ENCODE measurements at regions not wholly inside any gene's neighbourhood (a gene's known extent, or its start where the extent isn't known, plus 50 kb on each side); places are given as distances from the start of the nearest gene placed in this dataset.
"Not testable (repeated sequence)": the region's sequence is repeated elsewhere in the genome, so short reads cannot be mapped to it uniquely, and the experiment has no call there.

DNA sequence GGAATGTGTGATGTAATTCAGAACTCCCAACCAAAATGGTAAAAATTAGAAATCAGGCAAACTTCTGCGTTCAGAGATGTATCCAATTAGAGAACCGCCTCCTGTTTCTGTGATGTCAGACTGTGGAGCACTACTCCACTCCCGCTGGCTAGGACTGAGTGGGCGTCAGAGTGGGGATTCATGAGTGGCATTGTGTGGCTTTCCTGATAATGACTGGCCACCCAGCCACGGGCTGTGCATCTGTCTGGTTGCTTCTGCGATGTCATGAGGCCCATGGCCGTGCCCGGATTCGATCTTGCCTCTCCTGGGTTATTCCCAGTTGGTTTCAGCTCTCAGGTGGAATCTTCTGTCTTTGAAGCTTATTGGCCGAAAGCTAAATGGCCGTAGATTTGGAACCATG lies 87.1 kb upstream of the KCNA1 start:
- no peak for DNase-seq

DNA sequence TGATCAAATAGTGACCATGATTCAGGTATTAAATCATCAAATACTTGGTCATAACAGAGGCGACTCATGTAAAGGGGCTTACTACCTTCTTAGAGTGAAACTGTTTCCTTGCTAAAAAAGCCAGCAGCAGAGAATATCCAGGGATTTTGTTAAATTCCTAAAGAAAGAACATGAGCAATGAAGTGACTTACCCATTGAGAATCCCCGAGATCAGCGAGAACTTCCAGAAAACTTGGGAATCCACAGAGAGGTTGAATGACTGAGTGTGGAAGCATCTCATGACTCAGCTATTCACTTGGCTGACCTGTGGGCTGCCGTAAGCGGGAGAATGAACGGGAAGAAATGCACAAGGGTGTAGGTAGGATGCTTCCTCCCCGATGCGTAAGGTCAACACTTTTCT lies 85.3 kb upstream of the KCNA1 start:
- DNase-seq: no peak

DNA sequence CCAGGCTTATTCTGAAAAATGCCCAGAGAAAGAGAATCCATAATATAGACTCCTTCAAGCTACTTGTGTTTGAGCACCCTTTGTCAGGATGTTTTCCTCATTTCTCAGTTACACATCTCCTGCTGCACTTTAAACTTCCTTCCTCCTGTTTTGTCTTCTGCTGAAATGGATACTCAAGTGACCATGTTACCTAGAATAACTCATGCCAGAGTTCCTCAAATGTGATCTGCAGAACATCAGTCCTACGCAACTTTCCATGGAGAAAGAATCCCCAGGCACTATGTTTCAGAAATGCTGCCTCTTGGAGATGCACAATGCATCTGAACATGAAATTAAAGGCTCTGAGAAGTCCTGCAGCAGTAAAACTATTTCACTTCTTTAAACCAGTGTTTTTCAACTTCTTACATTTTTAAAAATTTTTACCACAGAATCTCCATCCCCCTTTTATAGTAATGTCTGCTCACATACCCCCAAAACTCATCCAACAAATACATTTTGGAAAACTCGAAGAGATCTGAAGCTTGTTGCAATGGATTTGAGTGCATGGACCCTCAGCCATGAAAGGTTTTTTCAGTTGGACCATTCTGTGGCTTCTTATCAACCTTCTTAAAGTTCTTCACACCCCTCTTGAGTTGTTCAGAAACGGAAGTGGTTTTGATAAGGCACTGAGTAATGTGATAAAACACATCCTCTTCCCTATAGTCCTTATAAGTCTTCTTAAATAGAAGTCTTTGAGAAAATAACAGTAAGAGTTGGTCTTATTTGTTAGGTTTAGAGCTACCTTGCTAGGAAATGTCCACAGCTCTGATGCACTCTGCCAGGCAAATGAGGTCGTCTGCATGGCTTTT lies 84.5 kb upstream of the KCNA1 start:
- DNase-seq: peak; percentile 65

DNA sequence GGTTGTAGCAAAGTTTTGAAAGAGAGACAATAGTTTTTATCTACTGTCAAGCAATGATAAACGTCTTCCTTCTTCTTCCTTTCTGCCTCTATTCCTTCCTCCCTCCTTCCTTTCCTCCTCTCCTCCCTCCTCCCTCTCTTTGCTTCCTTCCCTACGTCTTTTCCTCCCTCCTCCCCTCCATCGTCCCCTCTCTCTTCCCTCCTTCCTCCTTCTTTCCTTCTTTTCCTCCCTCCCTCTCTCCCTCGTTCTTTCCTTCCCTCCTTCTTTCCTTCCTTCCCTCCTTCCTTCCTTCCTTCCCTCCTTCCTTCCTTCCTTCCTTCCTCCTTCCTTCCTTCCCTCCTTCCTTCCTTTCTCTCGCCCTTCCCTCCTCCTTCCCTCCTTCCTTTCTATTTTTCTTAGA lies 82.8 kb upstream of the KCNA1 start:
- DNase-seq: no peak

DNA sequence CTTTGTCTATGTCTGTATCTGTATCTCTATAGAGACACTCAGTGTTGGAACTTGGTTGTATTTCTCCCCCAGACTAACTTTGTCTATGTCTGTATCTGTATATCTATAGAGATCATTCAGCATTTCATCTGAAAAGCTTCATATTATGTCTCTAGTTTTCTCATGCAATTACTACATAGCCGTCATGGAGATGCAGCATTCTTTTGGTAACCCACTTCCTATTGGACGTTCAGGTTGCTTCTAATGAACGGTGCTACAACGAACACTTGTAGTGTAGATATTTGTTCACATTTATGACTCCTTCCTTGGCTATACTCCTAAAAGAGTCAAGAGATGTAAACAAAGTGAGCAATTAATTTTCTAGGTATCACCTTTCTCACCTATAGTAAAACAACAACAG lies 81.5 kb upstream of the KCNA1 start:
- no peak for DNase-seq

DNA sequence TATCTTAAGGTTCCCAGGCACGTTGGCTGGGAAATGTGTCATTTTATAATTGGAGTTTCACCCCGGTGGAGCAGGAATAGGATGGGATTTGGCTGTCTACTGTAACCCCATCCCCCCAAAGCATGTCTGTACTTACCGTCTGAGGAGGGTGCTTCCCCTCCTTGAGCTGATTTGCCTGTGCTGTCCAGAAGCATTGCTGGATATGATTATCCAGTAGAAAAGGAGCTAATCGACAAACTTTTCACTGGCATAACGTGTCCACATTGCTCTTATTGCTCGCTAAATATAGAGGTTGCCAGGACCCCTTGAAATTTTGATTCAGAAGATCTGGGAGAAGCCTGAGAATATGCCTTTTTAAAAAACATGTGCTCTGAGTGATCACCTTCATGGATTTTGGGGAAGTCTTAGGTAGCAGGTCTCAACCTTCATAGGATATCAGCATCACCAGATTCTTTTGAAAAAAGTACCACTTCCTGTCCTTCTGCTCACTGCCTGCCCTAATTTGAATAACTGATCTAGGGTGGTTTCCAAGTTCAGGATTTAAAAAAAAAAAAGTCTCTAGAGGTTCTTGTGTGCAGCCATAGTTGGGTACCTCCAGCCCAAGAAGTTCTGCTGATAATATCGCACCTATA lies 80.4 kb upstream of the KCNA1 start:
- no peak for DNase-seq

DNA sequence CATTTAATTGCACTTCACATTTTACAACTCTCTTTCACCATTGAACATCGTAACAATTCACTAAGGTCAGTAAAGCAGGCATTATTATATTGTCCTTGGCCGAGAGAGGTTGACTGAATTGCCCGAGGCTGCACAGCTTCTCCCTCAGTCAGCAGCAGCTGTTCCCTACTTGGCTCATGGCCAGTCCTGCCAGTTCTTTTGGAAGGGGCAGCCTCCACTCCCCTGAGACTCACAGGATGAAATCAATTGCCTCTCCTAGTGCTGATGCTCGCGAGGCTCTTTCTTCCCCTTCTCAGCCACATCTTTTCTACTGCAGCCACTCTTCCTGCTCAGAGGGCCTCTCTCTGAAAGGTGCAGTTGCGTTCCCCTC lies 79.9 kb upstream of the KCNA1 start:
- DNase-seq: no peak

DNA sequence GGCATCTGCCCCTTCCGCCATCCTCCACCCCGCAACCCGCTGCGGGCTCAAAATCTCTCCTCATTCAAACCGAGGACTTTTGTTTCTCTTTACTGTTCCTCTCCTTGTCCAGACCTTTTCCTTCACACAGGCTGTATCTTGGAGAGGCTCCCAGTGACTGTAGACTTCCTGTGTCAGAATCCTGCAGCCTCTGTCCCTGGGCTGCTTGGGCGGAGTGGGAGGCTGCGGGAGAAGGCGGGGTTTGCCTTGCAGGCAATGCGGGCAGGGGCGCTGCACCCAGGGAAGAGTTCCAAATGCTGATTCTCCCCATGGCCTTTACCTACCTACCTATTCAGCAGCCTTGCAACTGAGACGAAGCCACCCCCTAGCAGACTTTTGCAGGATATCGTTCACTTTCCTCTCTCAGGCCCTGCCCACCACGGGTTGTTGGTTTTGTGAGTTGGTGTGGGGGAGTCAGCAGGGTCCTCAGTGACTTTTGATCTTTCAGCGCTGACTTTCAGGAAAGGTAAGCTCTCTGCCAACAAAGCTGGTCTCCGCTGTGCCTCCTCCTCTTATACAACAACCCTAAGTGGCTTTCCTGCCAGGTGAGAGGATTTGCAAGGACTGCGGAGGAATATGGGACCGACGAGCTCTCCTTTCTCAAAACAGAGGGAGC lies 79.0 kb upstream of the KCNA1 start:
- no peak for DNase-seq

DNA sequence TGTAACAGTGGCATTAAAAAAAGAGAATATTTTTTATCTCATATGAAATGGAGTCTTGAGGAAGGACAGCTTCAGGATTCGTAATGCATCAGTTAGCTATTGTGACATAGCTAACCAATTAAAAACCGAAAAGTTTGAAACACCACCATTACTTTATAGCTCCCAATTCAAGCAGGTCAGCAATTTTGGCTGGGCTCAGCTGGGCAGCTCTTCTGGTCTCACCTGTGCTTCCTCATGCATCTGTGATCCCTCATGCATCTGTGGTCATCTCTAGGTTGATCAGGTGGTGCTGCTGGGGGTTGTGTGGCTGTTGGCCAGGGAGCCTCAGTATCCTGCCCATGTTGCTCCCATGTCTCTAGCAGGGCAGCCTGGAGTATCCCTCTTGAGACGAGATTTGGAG lies 76.7 kb upstream of the KCNA1 start:
- DNase-seq: no peak

DNA sequence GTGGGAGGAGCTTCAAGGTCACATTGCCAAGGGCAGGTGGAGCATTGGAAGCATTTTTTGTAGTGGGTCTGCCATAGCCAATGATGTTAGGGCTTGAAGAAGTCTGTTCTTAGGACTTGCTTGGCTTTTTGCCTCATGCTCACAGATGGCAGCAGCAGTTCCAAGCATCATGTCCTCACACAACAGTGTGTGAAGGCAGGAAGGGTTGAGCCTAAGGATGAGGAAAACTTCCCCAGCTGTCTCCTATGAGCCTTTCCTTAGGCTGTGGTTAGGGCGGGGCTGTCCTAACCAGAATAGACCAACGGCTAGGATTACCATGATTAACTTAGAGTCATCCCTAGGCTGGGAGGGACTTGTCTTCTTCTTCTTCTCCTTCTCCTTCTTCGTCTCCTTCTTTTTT lies 76.2 kb upstream of the KCNA1 start:
- no peak for DNase-seq

DNA sequence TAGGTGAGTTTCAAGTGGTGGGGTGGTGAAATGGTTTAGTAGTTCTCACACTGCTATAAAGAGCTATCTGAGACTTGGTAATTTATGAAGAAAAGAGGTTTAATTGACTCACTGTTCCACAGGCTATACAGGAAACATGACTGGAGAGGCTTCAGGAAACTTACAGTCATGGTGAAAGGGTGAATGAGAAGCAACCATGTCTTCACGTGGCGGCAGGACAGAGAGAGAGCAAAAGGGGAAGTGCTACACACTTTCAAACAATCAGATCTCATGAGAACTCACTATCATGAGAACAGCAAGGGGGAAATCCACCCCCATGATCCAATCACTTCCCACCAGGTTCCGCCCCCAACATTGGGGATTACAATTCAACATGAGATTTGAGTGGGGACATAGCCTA lies 67.3 kb upstream of the KCNA1 start:
- not testable (repeated sequence) for DNase-seq

DNA sequence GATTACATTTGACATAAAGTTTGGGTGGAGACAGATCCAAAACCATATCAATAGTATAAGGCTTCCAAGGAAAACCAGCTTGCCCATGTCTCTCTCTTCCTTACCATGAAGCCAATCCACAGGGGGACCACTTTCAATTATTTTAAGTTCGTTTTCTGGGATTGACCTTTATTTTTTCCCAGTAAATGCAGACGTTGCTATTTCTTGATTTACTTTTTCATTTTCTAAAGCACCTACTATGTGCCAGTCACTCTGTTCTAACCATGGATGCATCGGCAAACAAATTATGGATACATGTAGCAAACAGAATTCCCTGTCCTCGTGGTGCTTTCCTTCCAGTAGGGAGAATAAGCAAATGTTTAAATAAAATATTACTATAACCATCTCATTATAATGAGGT lies 65.8 kb upstream of the KCNA1 start:
- no peak for DNase-seq

DNA sequence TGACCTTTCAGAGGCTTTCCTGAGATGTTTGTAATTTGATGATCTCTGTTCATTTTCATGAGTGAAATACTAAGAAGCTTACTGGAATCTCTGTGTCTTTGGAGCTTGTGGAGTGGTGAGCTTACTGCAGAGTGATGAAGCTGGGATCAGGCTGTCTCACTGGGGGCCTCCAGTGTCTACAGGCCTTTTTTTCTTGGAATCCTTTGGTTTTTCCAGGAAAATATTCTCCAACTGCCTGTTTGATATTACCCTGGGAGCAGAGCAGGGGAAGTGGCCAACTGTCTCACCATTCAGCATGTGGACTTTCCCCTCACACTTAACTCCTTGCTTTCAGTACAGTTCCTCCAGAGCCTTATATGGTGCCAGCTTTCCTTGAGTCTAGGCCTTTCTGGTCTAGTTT lies 62.0 kb upstream of the KCNA1 start:
- DNase-seq: no peak

DNA sequence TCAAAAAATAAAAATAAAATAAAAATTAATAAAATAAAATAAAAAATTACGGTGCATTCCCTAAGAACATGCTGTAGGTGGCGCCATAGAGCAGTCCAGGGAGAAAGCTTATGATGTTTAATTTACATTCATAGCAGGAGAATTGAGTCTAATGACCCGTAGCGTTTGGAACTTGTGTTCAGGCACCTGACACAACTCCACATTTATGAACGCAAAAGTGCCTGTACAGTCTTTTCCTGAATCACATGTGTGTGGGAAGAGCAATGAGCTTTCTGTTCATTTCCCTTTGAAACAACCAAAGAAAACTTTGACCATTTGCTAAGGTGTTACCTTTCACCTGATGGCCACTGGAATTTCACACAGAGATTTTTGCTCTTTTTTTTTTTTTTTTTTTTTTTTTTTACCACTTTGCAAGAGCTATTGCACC lies 60.6 kb upstream of the KCNA1 start:
- DNase-seq: no peak

DNA sequence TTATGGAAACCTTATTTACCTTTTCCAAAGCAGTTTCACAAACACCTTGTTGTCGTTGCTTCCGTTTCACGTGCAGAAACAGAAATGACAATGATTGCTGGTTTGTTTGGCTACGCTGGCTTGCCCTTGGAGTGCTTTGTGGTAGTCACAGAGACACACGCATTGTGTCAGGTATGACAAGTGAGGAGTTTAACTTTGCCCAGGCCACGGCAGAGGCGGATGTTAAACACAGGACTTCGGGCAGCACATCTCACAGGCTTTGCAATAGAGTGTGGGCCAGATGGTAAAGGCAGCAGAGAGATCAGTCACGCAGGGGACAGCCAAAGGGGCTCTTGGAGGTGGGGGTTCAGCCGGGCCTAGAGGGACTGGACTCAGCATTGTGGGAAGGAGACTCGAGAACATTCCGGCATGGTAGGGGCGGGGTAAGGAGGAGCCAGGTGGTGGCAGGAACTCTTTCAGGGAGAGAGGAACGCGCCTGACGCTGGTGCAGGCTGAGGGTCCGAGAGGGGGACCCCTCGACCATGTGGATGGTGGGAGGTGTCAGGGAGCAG lies 59.8 kb upstream of the KCNA1 start:
- DNase-seq: no peak

DNA sequence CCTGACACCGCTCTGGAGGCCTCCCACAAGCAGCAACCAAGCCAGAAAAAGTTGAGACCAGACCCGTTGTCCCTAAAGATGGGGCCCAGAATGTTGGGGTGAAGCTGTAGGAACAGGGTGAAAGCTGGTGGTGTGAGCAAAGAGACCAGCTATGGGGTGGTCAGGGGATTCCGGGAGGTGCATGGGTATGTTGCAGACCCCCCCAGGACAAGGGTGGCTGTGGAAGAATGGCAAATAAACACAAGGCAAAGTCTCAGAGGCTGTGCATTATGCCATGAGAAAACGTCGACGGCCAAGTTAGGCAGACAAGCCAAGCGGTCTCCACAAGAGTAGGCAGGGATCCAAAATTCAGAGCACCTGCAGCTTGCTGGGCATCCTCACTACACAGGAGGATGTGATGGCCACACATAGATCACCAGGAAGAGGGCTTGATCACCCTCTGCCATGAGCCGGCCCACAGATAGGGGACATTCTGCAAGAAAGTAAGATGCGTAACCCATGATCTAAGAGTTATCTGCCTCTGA lies 58.8 kb upstream of the KCNA1 start:
- no peak for DNase-seq

DNA sequence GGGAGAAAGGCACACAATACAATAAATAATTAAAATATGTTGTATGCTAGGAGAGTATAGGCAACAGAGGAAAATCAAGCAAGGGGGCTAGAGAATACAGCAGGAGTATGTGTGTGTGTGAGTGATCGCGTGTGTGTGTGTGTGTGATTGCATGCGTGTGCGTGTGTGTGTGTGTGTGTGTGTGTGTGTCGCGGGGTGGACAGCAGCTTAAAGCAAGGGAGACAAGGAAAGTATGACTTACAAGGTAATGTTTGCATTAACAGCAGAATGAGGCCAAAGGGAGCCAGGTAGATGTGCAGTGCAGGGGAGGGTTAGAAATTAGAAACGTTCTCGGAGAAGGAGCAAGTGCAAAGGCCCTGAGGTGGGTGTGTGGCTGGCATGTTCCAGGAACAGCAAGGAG lies 57.4 kb upstream of the KCNA1 start:
- no peak for DNase-seq

DNA sequence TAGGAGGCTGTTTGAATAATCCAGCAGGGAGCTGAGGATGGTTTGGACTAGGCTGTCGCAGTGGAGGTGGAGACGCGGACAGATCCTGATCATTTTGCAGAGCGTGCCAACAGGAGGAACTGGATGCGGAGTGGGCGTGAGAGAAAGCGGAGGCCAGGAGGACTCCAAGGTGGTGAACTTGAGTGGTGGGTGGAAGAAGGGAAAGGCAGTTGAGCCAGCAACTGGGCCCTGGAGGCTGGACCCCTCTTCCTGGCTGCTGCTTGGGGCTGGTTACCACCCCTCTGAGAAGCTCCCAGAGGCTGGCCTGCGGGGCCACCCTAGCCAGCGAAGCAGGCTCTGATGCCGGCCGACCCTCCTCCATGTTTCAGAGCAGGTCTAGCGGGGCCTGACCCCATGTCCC lies 56.8 kb upstream of the KCNA1 start:
- no peak for DNase-seq

DNA sequence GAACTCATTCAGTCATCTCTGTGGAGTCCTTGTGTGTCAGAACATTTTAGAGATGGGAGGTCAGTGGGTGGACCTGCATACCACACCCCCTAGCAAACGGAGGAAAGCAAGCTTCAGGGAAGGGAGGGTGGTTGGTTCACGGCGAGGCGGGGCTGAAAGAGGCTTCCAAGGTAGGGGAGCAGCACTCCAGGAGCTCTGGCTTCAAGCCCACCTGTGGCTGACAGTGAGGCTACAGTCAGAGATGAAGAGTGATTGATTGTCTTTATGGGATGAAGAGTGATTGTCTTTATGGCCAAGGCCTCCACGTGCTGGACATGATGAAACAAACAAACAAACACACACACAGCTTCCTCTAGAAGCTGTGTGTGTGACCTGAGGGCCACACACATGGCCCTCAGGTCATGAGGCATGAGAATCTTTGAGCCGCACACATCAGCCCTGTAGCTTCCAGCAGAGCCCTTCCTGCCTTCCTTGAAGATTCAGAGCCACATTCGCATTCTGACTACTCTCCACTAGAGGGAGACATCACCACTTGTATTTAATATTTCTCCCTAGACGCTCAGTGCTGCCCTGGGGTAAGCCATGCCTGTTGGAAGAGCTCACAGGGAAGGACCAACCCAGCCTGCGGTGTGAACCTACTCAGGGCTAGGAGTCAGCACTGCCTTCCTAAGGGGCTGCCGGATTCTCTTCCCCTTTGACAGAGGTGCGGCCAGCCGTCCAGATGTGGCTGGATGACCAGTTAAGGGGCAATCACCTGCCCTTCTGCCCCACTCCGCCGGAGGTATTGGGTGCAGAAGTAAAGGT lies 54.4 kb upstream of the KCNA1 start:
- peak; percentile 14 for DNase-seq

DNA sequence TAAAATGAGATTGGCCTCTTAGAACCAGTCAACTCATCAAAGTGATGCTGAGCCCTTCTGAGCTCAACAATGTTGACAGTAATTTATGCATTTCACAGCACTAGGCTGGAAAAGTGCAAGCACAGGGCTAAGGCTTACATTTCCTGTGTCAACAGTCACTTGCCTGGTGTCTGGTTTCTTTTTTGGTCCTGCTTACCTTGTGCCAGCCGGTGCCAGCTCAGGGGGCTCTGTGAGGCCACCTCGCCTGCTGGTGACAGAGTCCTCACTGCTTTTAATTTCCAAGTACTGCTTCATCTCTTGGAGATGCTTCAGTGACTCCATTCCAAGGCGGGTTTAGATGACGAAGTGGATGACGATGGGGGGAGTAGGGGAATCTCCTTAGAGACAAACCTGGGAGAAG lies 53.1 kb upstream of the KCNA1 start:
- no peak for DNase-seq

DNA sequence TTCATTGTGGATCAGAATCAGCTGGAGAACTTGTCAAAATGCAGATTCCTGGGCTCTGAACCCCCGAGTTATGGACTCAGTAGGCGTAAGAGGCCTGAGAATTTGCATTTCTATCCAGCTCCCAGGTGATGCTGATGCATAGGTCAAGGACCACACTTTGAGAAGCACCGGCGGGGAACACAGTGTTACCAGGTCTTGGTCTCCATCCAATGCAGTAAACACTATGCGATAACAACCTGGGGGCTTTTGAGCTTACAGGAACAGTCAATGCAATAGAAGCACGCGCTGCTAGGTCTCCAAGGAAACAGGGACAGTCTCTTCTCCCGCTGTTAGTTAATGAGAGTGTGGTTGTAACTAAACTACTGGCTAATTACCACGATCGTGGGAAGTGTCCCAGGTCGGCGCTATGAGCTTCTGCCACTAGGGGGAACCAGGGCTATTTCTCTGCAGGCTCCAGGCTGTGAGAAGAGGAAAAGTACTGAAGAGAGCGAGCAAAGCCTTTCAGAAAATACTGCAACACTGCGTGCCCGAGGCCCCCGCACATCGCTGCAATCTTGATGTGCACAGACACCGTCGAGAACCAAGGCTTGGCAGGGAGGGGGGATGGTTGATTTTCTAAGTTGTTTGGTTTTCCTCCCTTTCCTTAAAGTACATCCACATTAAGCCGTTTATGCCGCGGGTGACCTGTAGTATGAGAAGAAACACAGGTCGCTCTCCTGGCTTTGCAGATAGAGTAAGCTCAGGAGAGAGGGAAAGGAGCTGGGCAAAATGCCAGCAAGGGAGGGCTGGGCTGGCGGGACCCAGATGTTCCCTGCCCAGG lies 52.0 kb upstream of the KCNA1 start:
- no peak for DNase-seq

DNA sequence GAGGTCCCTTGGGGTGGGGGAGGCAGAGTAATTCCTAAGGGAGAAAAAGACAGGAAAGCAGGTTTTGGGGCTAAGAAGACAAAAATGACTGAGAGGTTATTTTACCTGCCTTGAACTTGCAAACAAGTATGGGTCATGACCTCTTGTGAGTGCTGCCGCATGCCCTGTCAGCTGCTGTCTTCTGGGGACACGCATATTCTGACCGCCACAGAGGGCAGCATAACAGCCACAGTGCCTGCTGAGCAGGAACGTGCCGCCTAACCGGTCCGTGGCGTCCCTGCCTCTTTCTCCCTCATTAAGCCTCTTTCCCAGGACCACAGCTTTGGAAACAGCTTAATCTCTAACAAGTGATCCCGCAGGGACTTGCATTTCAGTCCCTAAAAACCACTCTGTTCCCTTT lies 51.3 kb upstream of the KCNA1 start:
- DNase-seq: no peak
